Activated naive CD8-positive, alpha-beta T cell treated with anti-CD3 and anti-CD28 coated beads, Interleukin-2, amount 50 U/mL, for 24 hours (primary cell): ENCODE measurements at regions not wholly inside any gene's neighbourhood (a gene's known extent, or its start where the extent isn't known, plus 50 kb on each side); places are given as distances from the start of the nearest gene placed in this dataset.
"Not testable (repeated sequence)": the region's sequence is repeated elsewhere in the genome, so short reads cannot be mapped to it uniquely, and the experiment has no call there.

Experiments used
- ATAC-seq: fragments of 150-1000 bp; cut with Tn5 transposase; one replicate; pipeline ENCODE4 v1.10.0; 2021
- DNase-seq: peaks from one replicate; pipeline ENCODE4 v3.0.0; 2021
- H3K27ac Mint-ChIP-seq: one replicate; pipeline ENCODE4 v1.8.0; 2021; ENCODE audit warnings: mild to moderate bottlenecking, mixed read lengths
- H3K27me3 Mint-ChIP-seq: one replicate; pipeline ENCODE4 v1.8.0; 2021; ENCODE audit warnings: mixed read lengths
- H3K36me3 Mint-ChIP-seq: one replicate; pipeline ENCODE4 v1.8.0; 2021; ENCODE audit warnings: low read depth, mixed read lengths
- H3K4me1 Mint-ChIP-seq: one replicate; pipeline ENCODE4 v1.8.0; 2021; ENCODE audit warnings: mixed read lengths
- H3K4me3 Mint-ChIP-seq: one replicate; pipeline ENCODE4 v1.8.0; 2021; ENCODE audit warnings: mild to moderate bottlenecking, moderate library complexity, mixed read lengths
- H3K9me3 Mint-ChIP-seq: one replicate; pipeline ENCODE4 v1.8.0; 2021; ENCODE audit warnings: mixed read lengths

DNA sequence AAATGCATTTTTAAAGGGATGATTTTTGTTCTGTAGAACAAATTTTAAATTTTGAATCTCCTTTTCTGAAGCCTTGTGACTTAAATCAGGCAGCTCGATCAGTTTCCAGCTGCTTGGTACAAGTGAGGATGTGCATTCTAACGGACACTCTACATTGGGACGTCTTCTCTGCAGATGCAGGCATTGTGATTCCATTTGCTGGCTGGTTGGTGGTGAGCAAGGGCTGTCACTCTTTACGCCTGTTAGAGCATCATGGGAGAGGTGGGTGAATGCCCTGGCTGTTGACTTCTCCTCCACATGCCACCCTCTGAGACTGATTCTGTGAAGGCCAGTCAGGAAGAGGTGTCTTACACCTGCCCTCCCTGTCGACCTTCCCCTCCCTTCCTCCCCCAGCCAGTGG is 240.5 kb upstream of the RNF32 start:
- no peak for ATAC-seq
- DNase-seq = no peak
- no peaks in the 10 kb centered on the region for H3K9me3 Mint-ChIP-seq
- H3K4me3 Mint-ChIP-seq = no peak overlapping the region
- no peaks in the 10 kb centered on the region for H3K4me1 Mint-ChIP-seq
- peaks cover 1% of the 10 kb centered on the region for H3K27me3 Mint-ChIP-seq
- H3K27ac Mint-ChIP-seq = no peak overlapping the region
- H3K36me3 Mint-ChIP-seq = no peaks in the 10 kb centered on the region

- Mint-ChIP-seq H3K4me3 (no peak overlapping the region), H3K36me3 (no peaks in the 10 kb centered on the region), H3K27ac (no peak overlapping the region)
These were observed 243.3 kb upstream of the RNF32 start for GRCh38 chr7:156397249-156397648.

GRCh38 chr7:156389116-156389692 is 251.4 kb upstream of the RNF32 start:
- no peak for DNase-seq
- Mint-ChIP-seq H3K9me3 (peaks cover 6% of the 10 kb centered on the region), H3K4me1 (no peaks in the 10 kb centered on the region), H3K27ac (no peak overlapping the region), H3K27me3 (peaks cover 10% of the 10 kb centered on the region), H3K36me3 (no peaks in the 10 kb centered on the region), H3K4me3 (no peak overlapping the region)
- ATAC-seq = no peak

More at GRCh38 chr7:156397249-156397648, 243.3 kb upstream of the RNF32 start:
- no peaks in the 10 kb centered on the region for H3K9me3 Mint-ChIP-seq
- H3K4me1 Mint-ChIP-seq = no peaks in the 10 kb centered on the region
- peaks cover 1% of the 10 kb centered on the region for H3K27me3 Mint-ChIP-seq
- DNase-seq (no peak), ATAC-seq (no peak)

DNA sequence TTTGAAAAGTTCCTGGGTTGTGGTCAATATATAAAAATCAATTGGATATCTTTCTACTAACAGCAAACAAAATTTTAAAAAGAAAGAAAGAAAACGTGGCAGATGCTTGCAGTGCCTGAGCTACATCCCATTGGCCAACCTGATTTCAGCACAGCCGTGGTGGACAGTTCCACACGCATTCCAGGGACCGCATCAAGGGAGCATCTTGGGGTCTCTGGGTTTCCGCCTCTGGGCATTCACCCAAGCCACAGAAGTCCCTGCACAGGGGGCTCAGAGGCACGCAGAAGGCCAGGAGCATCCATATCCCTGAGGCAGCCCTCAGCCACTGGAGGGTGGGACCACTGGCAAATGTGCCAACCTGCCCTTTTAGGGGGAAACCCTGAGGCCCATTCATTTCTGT is 254.5 kb upstream of the RNF32 start:
- Mint-ChIP-seq H3K36me3 (no peaks in the 10 kb centered on the region), H3K27me3 (peaks cover 10% of the 10 kb centered on the region), H3K4me1 (no peaks in the 10 kb centered on the region), H3K27ac (no peak overlapping the region), H3K4me3 (no peak overlapping the region), H3K9me3 (no peaks in the 10 kb centered on the region)
- DNase-seq (no peak), ATAC-seq (no peak)

- ATAC-seq (no peak), DNase-seq (no peak)
- no peaks in the 10 kb centered on the region for H3K4me1 Mint-ChIP-seq
- no peak overlapping the region for H3K4me3 Mint-ChIP-seq
- no peaks in the 10 kb centered on the region for H3K36me3 Mint-ChIP-seq
- no peaks in the 10 kb centered on the region for H3K9me3 Mint-ChIP-seq
- H3K27ac Mint-ChIP-seq = no peak overlapping the region
- peaks cover 2% of the 10 kb centered on the region for H3K27me3 Mint-ChIP-seq
These were observed 255.9 kb upstream of the RNF32 start for GRCh38 chr7:156384706-156385105.

GRCh38 chr7:156383526-156383925 is 257.0 kb upstream of the RNF32 start:
- Mint-ChIP-seq H3K36me3 (no peaks in the 10 kb centered on the region), H3K9me3 (no peaks in the 10 kb centered on the region), H3K27ac (no peak overlapping the region), H3K4me1 (no peaks in the 10 kb centered on the region), H3K27me3 (peaks cover 8% of the 10 kb centered on the region), H3K4me3 (no peak overlapping the region)
- ATAC-seq = no peak
- no peak for DNase-seq

DNA sequence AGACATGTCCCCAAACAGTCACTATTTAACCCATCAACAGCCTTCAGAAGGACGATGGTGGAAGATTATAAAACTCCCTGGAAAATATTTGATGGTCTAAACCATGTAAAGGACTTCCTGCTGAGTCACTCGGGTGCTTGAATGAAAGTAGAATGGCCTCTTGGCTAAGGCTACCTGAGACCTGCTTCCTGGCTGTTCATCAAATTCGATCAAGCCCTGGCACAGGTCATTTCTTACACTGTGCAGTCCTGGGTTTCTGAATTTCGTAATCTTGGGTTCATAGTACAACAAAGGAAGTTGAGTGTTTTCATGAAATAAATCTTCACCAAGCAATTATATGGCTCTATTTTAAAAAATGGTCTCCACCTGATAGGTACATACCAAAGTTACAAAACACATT is 260.3 kb upstream of the RNF32 start:
- H3K27me3 Mint-ChIP-seq = peaks cover 15% of the 10 kb centered on the region
- no peaks in the 10 kb centered on the region for H3K36me3 Mint-ChIP-seq
- H3K4me1 Mint-ChIP-seq = no peaks in the 10 kb centered on the region
- H3K4me3 Mint-ChIP-seq = no peak overlapping the region
- H3K27ac Mint-ChIP-seq = no peak overlapping the region
- ATAC-seq (no peak), DNase-seq (no peak)
- H3K9me3 Mint-ChIP-seq = no peaks in the 10 kb centered on the region

DNA sequence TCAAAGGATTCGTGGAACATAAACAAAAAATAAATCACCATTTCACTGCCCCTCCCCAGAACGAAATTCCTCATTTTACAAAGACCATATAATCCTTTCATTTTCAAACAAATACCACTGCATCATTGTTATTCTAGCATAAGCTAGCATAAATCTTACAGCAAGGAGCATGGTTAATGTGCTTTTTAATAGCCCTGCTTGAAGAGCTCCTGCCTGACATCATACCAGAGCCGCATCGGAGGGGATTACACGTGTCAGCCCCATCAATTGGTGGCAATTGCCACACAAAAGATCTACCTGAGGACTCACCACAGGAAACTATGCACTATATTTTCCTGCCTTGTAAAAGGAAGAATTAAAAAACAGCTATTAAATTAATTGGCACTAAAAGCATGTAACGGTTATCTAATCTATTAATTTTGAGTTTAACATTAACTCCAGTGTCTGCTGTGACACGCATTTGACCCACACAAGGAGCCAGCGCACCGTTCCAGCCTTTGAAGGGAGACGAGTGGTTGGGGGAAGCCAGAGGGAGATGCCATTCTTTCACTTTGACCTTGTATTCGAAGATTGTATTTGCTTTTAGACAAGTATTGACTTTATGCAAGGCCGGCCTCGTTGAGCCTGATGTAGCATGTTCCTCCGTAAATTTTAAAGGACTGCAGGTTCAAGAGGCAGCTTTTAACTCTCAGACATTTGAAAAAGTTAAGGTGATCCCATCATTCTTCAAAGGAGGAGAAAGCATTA is 261.1 kb upstream of the RNF32 start:
- H3K27ac Mint-ChIP-seq = no peak overlapping the region
- ATAC-seq (no peak), DNase-seq (no peak)
- no peaks in the 10 kb centered on the region for H3K4me1 Mint-ChIP-seq
- no peaks in the 10 kb centered on the region for H3K9me3 Mint-ChIP-seq
- peaks cover 15% of the 10 kb centered on the region for H3K27me3 Mint-ChIP-seq
- no peaks in the 10 kb centered on the region for H3K36me3 Mint-ChIP-seq
- no peak overlapping the region for H3K4me3 Mint-ChIP-seq

GRCh38 chr7:156378806-156379205 is 261.8 kb upstream of the RNF32 start:
- Mint-ChIP-seq H3K4me1 (no peaks in the 10 kb centered on the region), H3K27me3 (peaks cover 15% of the 10 kb centered on the region), H3K4me3 (no peak overlapping the region), H3K27ac (no peak overlapping the region), H3K9me3 (no peaks in the 10 kb centered on the region), H3K36me3 (no peaks in the 10 kb centered on the region)
- ATAC-seq (no peak), DNase-seq (no peak)

GRCh38 chr7:156376317-156376716 is 264.3 kb upstream of the RNF32 start:
- Mint-ChIP-seq H3K4me3 (no peak overlapping the region), H3K9me3 (peaks cover 7% of the 10 kb centered on the region), H3K36me3 (no peaks in the 10 kb centered on the region), H3K27ac (no peak overlapping the region), H3K4me1 (no peaks in the 10 kb centered on the region), H3K27me3 (peaks cover 13% of the 10 kb centered on the region)
- DNase-seq (no peak), ATAC-seq (no peak)

DNA sequence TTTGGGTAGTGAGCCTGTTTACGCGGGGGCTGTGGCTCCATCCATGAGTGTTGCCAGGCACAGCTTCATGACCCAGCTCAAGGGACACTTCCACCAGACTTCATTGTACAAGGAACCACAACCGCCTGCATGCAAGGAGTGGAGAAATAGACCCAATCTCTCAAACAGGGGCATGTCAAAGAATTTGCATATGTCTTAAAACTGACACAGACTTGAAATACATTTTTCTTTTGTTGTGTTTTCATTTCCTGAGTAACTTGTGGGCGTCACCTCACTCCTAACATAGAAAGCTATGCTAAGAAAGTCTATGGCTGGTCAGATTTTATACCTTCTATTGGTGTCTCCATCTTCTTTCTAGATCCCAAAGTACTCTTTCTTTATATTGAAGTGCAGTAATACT is 266.2 kb upstream of the RNF32 start:
- no peaks in the 10 kb centered on the region for H3K4me1 Mint-ChIP-seq
- no peak overlapping the region for H3K4me3 Mint-ChIP-seq
- H3K27me3 Mint-ChIP-seq = peaks cover 13% of the 10 kb centered on the region
- H3K9me3 Mint-ChIP-seq = peaks cover 14% of the 10 kb centered on the region
- ATAC-seq = no peak
- no peaks in the 10 kb centered on the region for H3K36me3 Mint-ChIP-seq
- no peak for DNase-seq
- no peak overlapping the region for H3K27ac Mint-ChIP-seq

DNA sequence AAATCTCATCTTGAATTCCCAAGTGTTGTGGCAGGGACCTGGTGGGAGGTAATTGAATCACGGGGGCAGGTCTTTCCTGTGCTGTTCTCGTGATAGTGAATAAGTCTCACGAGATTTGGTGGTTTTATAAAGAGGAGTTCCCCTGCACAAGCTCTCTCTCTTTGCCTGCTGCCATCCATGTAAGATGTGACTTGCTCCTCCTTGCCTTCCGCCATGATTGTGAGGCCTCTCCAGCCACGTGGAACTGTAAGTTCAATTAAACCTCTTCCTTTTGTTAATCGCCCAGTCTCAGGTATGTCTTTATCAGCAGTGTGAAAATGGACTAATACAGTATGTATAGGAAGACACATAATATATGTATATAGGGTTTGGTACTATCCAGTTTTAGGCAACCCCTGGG is 270.6 kb upstream of the RNF32 start:
- not testable (repeated sequence) for H3K4me1 Mint-ChIP-seq, H3K4me3 Mint-ChIP-seq, H3K27me3 Mint-ChIP-seq, DNase-seq, H3K36me3 Mint-ChIP-seq, H3K27ac Mint-ChIP-seq, ATAC-seq
- peaks cover 14% of the 10 kb centered on the region for H3K9me3 Mint-ChIP-seq

DNA sequence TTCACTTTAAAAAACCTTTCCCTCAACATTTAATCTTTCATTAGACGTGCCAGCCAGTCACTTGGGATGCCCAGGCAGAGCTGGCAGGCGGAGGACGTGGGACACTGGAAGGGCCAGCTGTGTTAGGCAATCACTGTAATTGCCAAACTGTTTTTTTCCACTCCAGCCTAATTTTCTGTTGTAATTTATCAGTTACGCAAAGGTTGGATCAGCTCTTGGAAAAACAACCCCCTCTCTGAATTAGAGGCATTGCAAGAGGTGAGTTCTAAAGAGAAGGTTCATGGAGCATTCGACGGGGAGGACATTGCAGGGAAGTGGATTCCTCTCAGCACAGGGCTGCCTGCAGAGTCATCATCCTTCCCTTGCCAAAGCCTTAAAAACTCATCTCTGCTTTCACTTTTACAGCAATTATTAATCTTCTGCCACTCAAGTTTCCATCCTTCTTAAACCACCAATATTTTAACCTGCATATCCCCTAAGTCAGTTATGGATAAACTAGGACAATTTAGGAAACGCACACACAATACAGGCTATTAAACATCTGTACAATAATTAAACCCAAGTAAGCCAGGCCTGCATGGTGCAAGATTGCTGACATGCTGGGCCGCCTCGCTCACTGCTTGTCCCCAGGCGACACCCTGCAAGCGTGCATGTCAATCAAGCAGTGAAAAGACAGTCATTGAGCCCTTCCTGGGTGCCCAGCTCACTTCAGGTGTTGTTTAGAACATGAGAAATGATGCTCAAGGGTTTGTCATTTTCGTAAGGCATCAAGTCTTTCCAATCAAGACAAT is 272.3 kb upstream of the RNF32 start:
- ATAC-seq (no peak), DNase-seq (no peak)
- H3K27ac Mint-ChIP-seq = no peak overlapping the region
- H3K9me3 Mint-ChIP-seq = peaks cover 14% of the 10 kb centered on the region
- H3K4me3 Mint-ChIP-seq = no peak overlapping the region
- H3K27me3 Mint-ChIP-seq = no peaks in the 10 kb centered on the region
- no peaks in the 10 kb centered on the region for H3K4me1 Mint-ChIP-seq
- H3K36me3 Mint-ChIP-seq = no peaks in the 10 kb centered on the region

- H3K36me3 Mint-ChIP-seq = no peaks in the 10 kb centered on the region
These were observed 276.8 kb upstream of the RNF32 start for GRCh38 chr7:156363751-156364150.

DNA sequence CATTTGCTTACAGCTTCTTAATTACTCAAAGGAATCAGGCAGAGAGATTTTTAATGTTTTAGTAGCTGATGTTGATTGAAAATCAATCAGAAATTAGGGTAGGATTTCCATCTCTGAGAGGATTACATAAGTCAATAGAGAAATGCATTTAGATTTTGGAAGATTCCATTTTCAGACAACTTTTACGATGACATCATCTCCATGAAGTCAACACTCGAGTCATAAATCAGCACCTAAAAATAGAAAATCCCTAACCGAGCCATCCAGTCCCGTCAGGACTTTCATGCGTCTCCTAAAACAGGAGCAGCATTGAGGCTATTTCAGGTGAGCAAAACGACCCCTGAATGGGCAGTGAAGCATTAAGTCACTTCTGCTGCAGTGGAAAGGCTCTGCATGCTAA is 279.7 kb upstream of the RNF32 start:
- Mint-ChIP-seq H3K27ac (no peak overlapping the region), H3K9me3 (no peaks in the 10 kb centered on the region), H3K36me3 (no peaks in the 10 kb centered on the region), H3K27me3 (no peaks in the 10 kb centered on the region), H3K4me1 (no peaks in the 10 kb centered on the region), H3K4me3 (no peak overlapping the region)
- DNase-seq (no peak), ATAC-seq (no peak)

More at GRCh38 chr7:156363751-156364150, 276.8 kb upstream of the RNF32 start:
- DNase-seq (no peak), ATAC-seq (no peak)
- Mint-ChIP-seq H3K27me3 (no peaks in the 10 kb centered on the region), H3K4me1 (no peaks in the 10 kb centered on the region), H3K27ac (no peak overlapping the region), H3K4me3 (no peak overlapping the region), H3K9me3 (no peaks in the 10 kb centered on the region)
